ENCODE measurements at regions not wholly inside any gene's neighbourhood (a gene's known extent, or its start where the extent isn't known, plus 50 kb on each side); places are given as distances from the start of the nearest gene placed in this dataset.

DNA sequence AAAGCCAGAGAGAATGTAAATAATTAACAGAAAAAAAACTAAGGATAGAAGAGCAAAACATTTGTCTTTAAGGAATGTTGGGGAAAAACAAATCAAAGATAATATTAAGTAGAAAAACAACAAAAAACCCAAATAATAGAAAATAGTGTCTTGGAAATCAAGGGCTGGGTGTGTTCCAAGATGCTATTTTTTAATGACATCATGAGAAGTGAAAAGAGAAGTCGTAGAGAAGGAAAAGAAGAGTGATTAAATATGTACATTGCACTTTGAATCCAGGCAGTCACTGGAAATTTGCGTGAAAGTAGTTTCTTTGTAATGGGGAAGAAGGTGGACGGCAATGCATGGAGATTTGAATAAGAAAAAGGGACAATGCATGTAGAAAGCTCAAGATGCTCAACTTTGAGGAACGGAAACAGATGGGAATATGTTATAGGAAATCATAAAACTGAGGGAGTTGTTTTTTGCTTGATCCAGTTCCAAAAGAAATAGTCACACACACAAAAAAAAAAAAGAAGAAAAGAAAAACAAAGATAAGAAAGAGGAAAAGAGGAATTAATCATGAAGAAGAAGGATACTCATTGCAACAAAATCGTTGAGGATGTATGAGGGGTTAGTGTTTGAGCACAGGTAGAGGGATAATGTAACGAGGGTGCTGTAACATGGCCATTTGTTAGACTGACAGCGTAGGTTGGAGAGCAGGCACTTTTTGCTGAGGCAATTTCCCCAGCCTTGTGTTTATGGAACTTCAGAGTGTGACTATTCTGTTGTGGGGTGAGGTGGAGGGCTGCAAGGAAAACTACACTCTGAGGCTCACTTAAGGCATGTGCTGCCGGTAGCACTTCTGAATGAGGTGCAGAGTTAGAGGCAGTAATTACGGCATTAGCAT, 184.1 kb downstream of the CALCRL start:
- TF ChIP-seq, protein P1, sequence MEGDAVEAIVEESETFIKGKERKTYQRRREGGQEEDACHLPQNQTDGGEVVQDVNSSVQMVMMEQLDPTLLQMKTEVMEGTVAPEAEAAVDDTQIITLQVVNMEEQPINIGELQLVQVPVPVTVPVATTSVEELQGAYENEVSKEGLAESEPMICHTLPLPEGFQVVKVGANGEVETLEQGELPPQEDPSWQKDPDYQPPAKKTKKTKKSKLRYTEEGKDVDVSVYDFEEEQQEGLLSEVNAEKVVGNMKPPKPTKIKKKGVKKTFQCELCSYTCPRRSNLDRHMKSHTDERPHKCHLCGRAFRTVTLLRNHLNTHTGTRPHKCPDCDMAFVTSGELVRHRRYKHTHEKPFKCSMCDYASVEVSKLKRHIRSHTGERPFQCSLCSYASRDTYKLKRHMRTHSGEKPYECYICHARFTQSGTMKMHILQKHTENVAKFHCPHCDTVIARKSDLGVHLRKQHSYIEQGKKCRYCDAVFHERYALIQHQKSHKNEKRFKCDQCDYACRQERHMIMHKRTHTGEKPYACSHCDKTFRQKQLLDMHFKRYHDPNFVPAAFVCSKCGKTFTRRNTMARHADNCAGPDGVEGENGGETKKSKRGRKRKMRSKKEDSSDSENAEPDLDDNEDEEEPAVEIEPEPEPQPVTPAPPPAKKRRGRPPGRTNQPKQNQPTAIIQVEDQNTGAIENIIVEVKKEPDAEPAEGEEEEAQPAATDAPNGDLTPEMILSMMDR (conservative IDR thresholded peaks at IDR 0.05; ENCODE audit: low read depth): no peak
- CTCF ChIA-PET: no interaction called here
- POLR2A ChIA-PET (ENCODE audit: low non-redundant PET): no interaction called here
- H3K27ac ChIP-seq: no peak overlapping the region
- no peak for DNase-seq (ENCODE audit: low spot score)

DNA sequence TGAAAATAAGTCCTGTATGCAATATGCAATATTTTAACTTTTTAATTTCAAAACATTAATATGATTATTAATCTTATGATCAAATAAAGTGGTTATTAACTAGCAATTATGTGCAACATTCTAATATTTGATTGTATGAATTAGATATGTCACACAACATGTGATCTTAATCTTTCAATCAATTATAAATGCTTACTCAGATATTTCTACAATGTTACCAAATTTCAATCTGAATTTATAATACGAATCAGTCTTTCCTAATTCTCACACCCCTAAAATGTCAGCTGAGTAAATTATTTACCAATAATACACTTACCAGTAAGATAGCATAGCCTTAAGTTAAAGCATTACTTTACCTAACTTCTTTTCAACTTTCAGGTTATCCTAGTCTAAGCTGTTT, 186.3 kb downstream of the CALCRL start:
- POLR2A ChIA-PET (ENCODE audit: low non-redundant PET): no interaction called here
- no peak overlapping the region for H3K27ac ChIP-seq
- DNase-seq (ENCODE audit: low spot score): no peak
- TF ChIP-seq, protein P1 (conservative IDR thresholded peaks at IDR 0.05; ENCODE audit: low read depth): no peak
- CTCF ChIA-PET: no interaction called here

DNA sequence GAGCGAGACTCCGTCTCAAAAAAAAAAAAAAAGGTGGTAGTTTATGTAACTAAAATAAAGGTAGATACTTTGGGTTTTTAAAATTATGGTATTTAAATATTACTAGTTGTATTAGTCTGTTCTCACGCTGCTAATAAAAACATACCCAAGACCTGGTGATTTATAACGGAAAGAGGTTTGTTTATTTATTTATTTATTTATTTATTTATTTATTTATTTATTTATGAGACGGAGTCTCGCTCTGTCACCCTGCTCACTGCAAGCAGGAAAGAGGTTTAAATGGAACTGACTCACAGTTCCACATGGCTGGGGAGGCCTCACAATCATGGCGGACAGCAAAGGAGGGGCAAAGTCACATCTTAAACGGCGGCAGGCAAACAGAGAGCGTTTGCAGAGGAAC, 196.0 kb downstream of the CALCRL start:
- POLR2A ChIA-PET (ENCODE audit: low non-redundant PET): no interaction called here
- H3K27ac ChIP-seq: no peak overlapping the region
- TF ChIP-seq, protein P1 (conservative IDR thresholded peaks at IDR 0.05; ENCODE audit: low read depth): no peak
- DNase-seq (ENCODE audit: low spot score): no peak
- CTCF ChIA-PET: no interaction called here

DNA sequence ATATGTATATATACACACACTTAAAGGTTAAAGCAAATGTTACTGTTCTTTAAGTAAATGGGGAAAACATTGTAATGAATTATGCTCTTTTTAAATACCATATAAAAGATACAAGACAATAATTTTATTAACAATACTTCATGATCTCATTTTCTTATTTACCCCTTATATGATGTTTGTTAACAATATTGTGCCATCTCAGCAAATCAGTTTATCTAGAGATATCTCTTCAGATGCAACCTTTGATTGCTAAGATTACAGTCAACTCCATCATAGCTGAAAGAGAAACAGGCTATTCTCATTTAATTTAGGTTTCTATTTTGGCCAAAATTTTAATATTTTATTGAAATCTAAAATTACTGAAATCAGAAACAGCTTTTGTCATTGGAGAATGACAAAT, 197.9 kb downstream of the CALCRL start:
- CTCF ChIA-PET: no interaction called here
- no peak for DNase-seq (ENCODE audit: low spot score)
- TF ChIP-seq, protein P1 (conservative IDR thresholded peaks at IDR 0.05; ENCODE audit: low read depth): no peak
- POLR2A ChIA-PET (ENCODE audit: low non-redundant PET): no interaction called here
- H3K27ac ChIP-seq: no peak overlapping the region

DNA sequence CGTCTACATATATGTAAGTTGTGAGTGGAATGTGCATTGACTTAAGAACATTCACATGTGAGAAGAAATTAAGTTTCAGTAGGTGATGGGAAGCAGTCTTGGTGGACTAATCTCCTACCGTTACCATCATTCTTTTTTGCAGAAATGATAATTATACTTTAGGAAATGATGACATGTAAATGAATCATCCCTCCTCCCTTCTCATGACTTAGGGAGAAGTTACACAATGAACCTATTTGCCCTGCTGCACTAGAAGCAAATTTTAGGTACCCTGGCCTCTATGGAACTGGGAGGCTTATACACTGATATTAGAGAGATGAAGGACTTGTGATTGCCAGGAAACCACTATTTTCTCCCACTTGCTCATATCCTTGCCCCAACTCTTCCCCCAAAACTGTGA, 214.2 kb downstream of the CALCRL start:
- CTCF ChIA-PET: no interaction called here
- peak; percentile 12 for DNase-seq (ENCODE audit: low spot score)
- no peak overlapping the region for H3K27ac ChIP-seq
- POLR2A ChIA-PET (ENCODE audit: low non-redundant PET): no interaction called here
- TF ChIP-seq, protein P1 (conservative IDR thresholded peaks at IDR 0.05; ENCODE audit: low read depth): no peak

DNA sequence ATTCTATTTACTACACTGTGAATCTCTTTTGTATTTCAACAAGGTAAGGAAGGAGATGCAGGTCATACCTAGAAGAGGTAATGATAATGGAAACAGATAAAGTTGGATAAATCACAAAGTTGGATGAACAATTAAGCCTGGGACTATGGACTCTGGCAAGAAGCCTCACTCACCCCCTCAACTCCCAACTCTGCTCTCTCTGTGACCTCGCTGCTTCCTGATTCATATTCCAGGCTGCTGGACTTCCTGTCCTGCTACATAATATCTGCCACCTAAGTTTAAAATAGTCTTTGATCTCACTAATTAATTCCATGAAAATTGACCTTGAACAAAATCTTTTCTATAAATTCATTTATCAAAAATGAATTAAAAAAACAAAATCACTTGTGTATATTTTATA, 215.3 kb downstream of the CALCRL start:
- CTCF ChIA-PET: no interaction called here
- TF ChIP-seq, protein P1 (conservative IDR thresholded peaks at IDR 0.05; ENCODE audit: low read depth): no peak

More for the DNA sequence above, 215.3 kb downstream of the CALCRL start:
- DNase-seq (ENCODE audit: low spot score): no peak
- POLR2A ChIA-PET (ENCODE audit: low non-redundant PET): no interaction called here
- H3K27ac ChIP-seq: no peak overlapping the region

Data from RWPE1 (cell line).